Liver (tissue), 7 donors: ENCODE measurements at regions not wholly inside any gene's neighbourhood (a gene's known extent, or its start where the extent isn't known, plus 50 kb on each side); places are given as distances from the start of the nearest gene placed in this dataset.

Experiments
- DNase-seq: peaks from one replicate; pipeline ENCODE4 v3.0.0-alpha.2; 2017; ENCODE audit warnings: low spot score
- H3K27ac ChIP-seq, 2 donors: one replicate each; pipeline ENCODE4 v1.7.0; 2013; ENCODE audit warnings: inconsistent platforms in 2 of 2, low read length in 2 of 2, control low read depth in 1 of 2, low read depth in 1 of 2, mild to moderate bottlenecking in 1 of 2
- H3K27me3 ChIP-seq, 4 donors: one replicate each; pipeline versions ENCODE4 v1.6.1 to v1.7.0; 2013; ENCODE audit warnings: low read length in 3 of 4, inconsistent platforms in 1 of 4, mild to moderate bottlenecking in 1 of 4, moderate library complexity in 1 of 4; ENCODE audit not compliant: control insufficient read depth in 4 of 4, insufficient read depth in 4 of 4
- H3K36me3 ChIP-seq, 4 donors: one replicate each; pipeline versions ENCODE4 v1.6.1 to v1.7.0; 2013; ENCODE audit warnings: low read length in 3 of 4, mild to moderate bottlenecking in 3 of 4, low read depth in 1 of 4, moderate library complexity in 1 of 4; ENCODE audit not compliant: control insufficient read depth in 4 of 4, insufficient read depth in 3 of 4
- H3K4me1 ChIP-seq, 4 donors: one replicate each; pipeline versions ENCODE4 v1.6.1 to v1.7.0; 2013; ENCODE audit warnings: low read length in 3 of 4, mild to moderate bottlenecking in 3 of 4, moderate library complexity in 1 of 4; ENCODE audit not compliant: control insufficient read depth in 4 of 4, insufficient read depth in 4 of 4
- H3K4me3 ChIP-seq, 3 donors: one replicate each; pipeline versions ENCODE4 v1.6.1 to v1.7.0; 2013; ENCODE audit warnings: low read length in 3 of 3, control low read depth in 1 of 3, low read depth in 1 of 3, mild to moderate bottlenecking in 1 of 3
- H3K9ac ChIP-seq, 2 donors: one replicate each; pipeline ENCODE4 v1.7.0; 2013; ENCODE audit warnings: low read length in 2 of 2, mild to moderate bottlenecking in 2 of 2, moderate library complexity in 2 of 2, control low read depth in 1 of 2, low read depth in 1 of 2
- H3K9me3 ChIP-seq, 4 donors: one replicate each; pipeline versions ENCODE4 v1.6.1 to v1.7.0; 2013; ENCODE audit warnings: low read length in 3 of 4; ENCODE audit not compliant: control insufficient read depth in 4 of 4
- EGR1 ChIP-seq, 2 donors: IDR thresholded peaks; 2 replicates each; pipeline ENCODE4 v1.6.1; 2016 to 2018; ENCODE audit warnings: antibody characterized with exemption in 2 of 2, low read depth in 2 of 2
- FOXA2 ChIP-seq: IDR thresholded peaks from 2 replicates; pipeline ENCODE4 v1.6.1; 2016; ENCODE audit warnings: antibody characterized with exemption
- GABPA ChIP-seq, 2 donors: IDR thresholded peaks in 1 of 2; conservative IDR thresholded peaks in 1 of 2; 2 replicates each; pipeline ENCODE4 v1.6.1; 2016; ENCODE audit warnings: antibody characterized with exemption in 2 of 2, mild to moderate bottlenecking in 1 of 2, moderate library complexity in 1 of 2
- HNF4A ChIP-seq, 2 donors: conservative IDR thresholded peaks; 2 replicates each; pipeline ENCODE4 v1.6.1; 2016; ENCODE audit warnings: antibody characterized with exemption in 2 of 2, mild to moderate bottlenecking in 2 of 2
- NR2F2 ChIP-seq: IDR thresholded peaks from 2 replicates; pipeline ENCODE4 v1.6.1; 2016; ENCODE audit warnings: antibody characterized with exemption
- RAD21 ChIP-seq, 2 donors: IDR thresholded peaks; 2 replicates each; pipeline ENCODE4 v1.6.1; 2016; ENCODE audit warnings: antibody characterized with exemption in 2 of 2, mild to moderate bottlenecking in 2 of 2
- SP1 ChIP-seq: IDR thresholded peaks from 2 replicates; pipeline ENCODE4 v1.6.1; 2018; ENCODE audit warnings: antibody characterized with exemption, mild to moderate bottlenecking
- TAF1 ChIP-seq: conservative IDR thresholded peaks from 2 replicates; pipeline ENCODE4 v1.6.1; 2016; ENCODE audit warnings: antibody characterized with exemption, mild to moderate bottlenecking
- YY1 ChIP-seq: IDR thresholded peaks from 2 replicates; pipeline ENCODE4 v1.6.1; 2016; ENCODE audit warnings: antibody characterized with exemption, mild to moderate bottlenecking
- WGBS: extraction: QIAGEN DNeasy Blood & Tissue Kit; methylation state at CpG from one replicate; pipeline ENCODE4 v1.1.7; 2013; 5-methylcytosine and 5-hydroxymethylcytosine counted together
- TF ChIP-seq, protein P1 (sequence below): IDR thresholded peaks from 2 replicates; pipeline ENCODE4 v1.6.1; 2016; ENCODE audit warnings: antibody characterized with exemption
- TF ChIP-seq, protein P2 (sequence below): IDR thresholded peaks from 2 replicates; pipeline ENCODE4 v1.6.1; 2016; ENCODE audit warnings: antibody characterized with exemption, mild to moderate bottlenecking
- TF ChIP-seq, protein P3 (sequence below): IDR thresholded peaks from 2 replicates; pipeline ENCODE4 v1.6.1; 2016; ENCODE audit warnings: antibody characterized with exemption
- donor health status: healthy.
- donor health status: healthy.
- donor health status: healthy.
- donor health status: healthy.

DNA sequence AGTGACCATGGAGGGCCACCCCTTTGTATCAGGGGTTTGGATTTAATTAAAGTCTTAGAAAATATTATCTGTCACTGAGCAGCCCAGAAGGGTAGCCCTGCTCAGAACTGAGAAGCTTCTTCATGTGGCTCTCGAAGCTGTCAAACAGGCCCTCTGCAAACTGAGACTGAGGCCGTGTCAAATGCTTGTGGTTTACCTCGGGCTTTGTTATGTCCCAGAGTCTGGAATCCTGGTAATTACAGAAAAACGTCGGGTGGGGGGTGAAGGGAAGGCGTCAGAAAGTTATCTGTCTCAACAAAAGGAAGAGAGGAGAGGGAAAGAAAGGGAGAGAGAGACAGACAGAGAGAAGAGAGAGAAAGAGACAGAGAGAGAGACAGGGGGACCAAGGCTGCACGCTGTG is 200.8 kb downstream of the BMP7 start:
- DNase-seq, result no peak
- H3K9me3 ChIP-seq, result no peaks in the 10 kb centered on the region
- no peak overlapping the region for H3K27ac ChIP-seq
- H3K36me3 ChIP-seq, result no peaks in the 10 kb centered on the region
- peaks cover 0 to 5% (median under 1%) of the 10 kb centered on the region in 4 donors for H3K27me3 ChIP-seq
- H3K9ac ChIP-seq, result no peak overlapping the region
- H3K4me3 ChIP-seq, result no peak overlapping the region
- no peaks in the 10 kb centered on the region for H3K4me1 ChIP-seq
- TF ChIP-seq, protein P1, sequence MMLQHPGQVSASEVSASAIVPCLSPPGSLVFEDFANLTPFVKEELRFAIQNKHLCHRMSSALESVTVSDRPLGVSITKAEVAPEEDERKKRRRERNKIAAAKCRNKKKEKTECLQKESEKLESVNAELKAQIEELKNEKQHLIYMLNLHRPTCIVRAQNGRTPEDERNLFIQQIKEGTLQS, result no peak
- TF ChIP-seq FOXA2, result no peak
- no peak for TF ChIP-seq GABPA (IDR thresholded peaks at IDR 0.05 in 1 of 2, conservative IDR thresholded peaks at IDR 0.05 in 1 of 2)
- WGBS, result 16% methylated on average over 7 of the region's 7 CpGs

DNA sequence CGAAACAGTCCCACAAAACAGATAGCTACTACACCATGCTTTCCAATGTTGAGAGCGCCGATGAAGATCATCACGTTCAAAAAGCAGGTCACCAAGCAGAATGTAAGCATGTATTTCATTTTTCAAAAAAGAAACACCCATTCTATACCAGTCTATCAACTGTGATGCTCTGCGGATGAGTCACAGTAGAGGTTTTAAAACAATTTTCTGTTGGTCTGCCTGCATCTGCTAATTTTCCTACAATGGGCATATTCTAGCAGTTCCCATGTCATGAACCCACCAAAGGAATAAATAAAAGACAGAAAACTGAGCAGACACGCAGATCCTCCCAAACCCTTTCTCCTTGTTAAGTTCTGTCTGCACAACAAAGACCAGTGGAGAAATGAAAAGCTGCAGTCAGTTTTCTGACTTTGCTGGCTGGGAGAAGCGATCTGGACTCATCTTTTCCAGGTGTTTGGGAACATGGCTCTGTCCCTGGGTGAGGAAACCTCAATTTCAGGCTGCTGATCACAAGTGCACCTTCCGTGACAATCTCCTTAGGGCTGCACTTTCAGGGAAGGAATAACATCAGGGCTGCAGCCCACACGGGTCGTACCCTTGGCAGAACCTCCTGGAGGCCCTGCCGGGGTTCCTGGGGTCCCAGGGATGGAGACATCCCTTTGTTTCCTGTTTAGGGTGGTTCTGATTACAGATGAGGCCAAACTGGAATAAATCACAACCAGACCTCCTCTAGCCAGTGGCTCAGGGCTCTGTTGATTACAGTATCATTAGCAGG is 200.1 kb downstream of the BMP7 start:
- Histone ChIP-seq H3K36me3 (no peaks in the 10 kb centered on the region), H3K27me3 (peaks cover 0 to 5% (median under 1%) of the 10 kb centered on the region in 4 donors), H3K27ac (no peak overlapping the region), H3K9me3 (no peaks in the 10 kb centered on the region), H3K4me1 (no peaks in the 10 kb centered on the region), H3K9ac (no peak overlapping the region), H3K4me3 (no peak overlapping the region)
- 72% methylated on average over 11 of the region's 11 CpGs for WGBS
- TF ChIP-seq EGR1 (IDR thresholded peaks at IDR 0.05; ENCODE audit: low read depth in 2 of 2) (no peak), TAF1 (no peak), HNF4A (conservative IDR thresholded peaks at IDR 0.05) (no peak)
- TF ChIP-seq, protein P1, result no peak
- DNase-seq, result no peak

DNA sequence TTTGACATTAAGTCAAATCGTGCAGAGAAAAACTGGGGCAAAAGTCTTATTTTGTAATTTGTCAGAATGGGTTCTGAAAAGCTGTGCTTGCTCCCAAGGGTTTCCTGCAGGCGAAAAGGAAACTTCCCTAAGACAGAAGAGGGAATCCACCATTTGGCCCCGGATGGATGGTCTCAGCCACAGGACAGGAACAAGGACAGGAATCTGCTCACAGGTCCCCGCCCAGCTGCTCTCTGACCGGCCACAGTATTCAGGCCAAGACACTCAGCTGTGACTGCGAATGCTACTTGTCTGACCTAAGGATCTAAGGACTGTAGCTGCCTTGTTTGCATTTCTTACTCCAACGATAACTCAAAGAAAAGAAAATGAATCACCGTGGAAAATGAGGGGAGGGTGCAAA is 197.0 kb downstream of the BMP7 start:
- Histone ChIP-seq H3K9me3 (no peaks in the 10 kb centered on the region), H3K36me3 (no peaks in the 10 kb centered on the region), H3K4me3 (no peak overlapping the region), H3K9ac (no peak overlapping the region), H3K27me3 (peaks cover 0 to 5% (median 0%) of the 10 kb centered on the region in 4 donors), H3K27ac (no peak overlapping the region), H3K4me1 (no peaks in the 10 kb centered on the region)
- WGBS, result 68% methylated on average over 8 of the region's 8 CpGs
- no peak for DNase-seq
- TF ChIP-seq FOXA2 (no peak), YY1 (no peak), SP1 (no peak), GABPA (IDR thresholded peaks at IDR 0.05 in 1 of 2, conservative IDR thresholded peaks at IDR 0.05 in 1 of 2) (no peak), EGR1 (IDR thresholded peaks at IDR 0.05; ENCODE audit: low read depth in 2 of 2) (no peak), NR2F2 (no peak), RAD21 (IDR thresholded peaks at IDR 0.05) (no peak)
- TF ChIP-seq, protein P2, sequence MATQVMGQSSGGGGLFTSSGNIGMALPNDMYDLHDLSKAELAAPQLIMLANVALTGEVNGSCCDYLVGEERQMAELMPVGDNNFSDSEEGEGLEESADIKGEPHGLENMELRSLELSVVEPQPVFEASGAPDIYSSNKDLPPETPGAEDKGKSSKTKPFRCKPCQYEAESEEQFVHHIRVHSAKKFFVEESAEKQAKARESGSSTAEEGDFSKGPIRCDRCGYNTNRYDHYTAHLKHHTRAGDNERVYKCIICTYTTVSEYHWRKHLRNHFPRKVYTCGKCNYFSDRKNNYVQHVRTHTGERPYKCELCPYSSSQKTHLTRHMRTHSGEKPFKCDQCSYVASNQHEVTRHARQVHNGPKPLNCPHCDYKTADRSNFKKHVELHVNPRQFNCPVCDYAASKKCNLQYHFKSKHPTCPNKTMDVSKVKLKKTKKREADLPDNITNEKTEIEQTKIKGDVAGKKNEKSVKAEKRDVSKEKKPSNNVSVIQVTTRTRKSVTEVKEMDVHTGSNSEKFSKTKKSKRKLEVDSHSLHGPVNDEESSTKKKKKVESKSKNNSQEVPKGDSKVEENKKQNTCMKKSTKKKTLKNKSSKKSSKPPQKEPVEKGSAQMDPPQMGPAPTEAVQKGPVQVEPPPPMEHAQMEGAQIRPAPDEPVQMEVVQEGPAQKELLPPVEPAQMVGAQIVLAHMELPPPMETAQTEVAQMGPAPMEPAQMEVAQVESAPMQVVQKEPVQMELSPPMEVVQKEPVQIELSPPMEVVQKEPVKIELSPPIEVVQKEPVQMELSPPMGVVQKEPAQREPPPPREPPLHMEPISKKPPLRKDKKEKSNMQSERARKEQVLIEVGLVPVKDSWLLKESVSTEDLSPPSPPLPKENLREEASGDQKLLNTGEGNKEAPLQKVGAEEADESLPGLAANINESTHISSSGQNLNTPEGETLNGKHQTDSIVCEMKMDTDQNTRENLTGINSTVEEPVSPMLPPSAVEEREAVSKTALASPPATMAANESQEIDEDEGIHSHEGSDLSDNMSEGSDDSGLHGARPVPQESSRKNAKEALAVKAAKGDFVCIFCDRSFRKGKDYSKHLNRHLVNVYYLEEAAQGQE, result no peak
- TF ChIP-seq, protein P1, result no peak
- TF ChIP-seq, protein P3, sequence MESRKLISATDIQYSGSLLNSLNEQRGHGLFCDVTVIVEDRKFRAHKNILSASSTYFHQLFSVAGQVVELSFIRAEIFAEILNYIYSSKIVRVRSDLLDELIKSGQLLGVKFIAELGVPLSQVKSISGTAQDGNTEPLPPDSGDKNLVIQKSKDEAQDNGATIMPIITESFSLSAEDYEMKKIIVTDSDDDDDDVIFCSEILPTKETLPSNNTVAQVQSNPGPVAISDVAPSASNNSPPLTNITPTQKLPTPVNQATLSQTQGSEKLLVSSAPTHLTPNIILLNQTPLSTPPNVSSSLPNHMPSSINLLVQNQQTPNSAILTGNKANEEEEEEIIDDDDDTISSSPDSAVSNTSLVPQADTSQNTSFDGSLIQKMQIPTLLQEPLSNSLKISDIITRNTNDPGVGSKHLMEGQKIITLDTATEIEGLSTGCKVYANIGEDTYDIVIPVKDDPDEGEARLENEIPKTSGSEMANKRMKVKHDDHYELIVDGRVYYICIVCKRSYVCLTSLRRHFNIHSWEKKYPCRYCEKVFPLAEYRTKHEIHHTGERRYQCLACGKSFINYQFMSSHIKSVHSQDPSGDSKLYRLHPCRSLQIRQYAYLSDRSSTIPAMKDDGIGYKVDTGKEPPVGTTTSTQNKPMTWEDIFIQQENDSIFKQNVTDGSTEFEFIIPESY, result no peak
